Sigmoid colon (tissue), 6 donors: ENCODE measurements at regions not wholly inside any gene's neighbourhood (a gene's known extent, or its start where the extent isn't known, plus 50 kb on each side); places are given as distances from the start of the nearest gene placed in this dataset.

Experiments
- DNase-seq: peaks from one replicate; pipeline ENCODE4 v3.0.0-alpha.2; 2019
- H3K27ac ChIP-seq, 4 donors: fragments of 200-600 bp; sonication (generic); one replicate each; pipeline ENCODE4 v1.5.1; 2016 to 2019; ENCODE audit warnings: mild to moderate bottlenecking in 1 of 4
- H3K27me3 ChIP-seq, 3 donors: fragments of 200-600 bp; sonication (generic); one replicate each; pipeline ENCODE4 v1.5.1; 2019; ENCODE audit warnings: mild to moderate bottlenecking in 1 of 3
- H3K36me3 ChIP-seq, 4 donors: fragments of 200-600 bp; sonication (generic); one replicate each; pipeline ENCODE4 v1.5.1; 2016 to 2019
- H3K4me1 ChIP-seq, 4 donors: fragments of 200-600 bp; sonication (generic); one replicate each; pipeline ENCODE4 v1.5.1; 2017 to 2019
- H3K4me3 ChIP-seq, 4 donors: fragments of 200-600 bp; sonication (generic); one replicate each; pipeline ENCODE4 v1.5.1; 2017 to 2019; ENCODE audit warnings: mild to moderate bottlenecking in 2 of 4, moderate library complexity in 1 of 4
- H3K9me3 ChIP-seq, 4 donors: fragments of 200-600 bp in 3 of 4; sonication (generic) in 3 of 4; one replicate each; pipeline versions ENCODE4 v1.5.1 to v1.6.1; 2013 to 2019
- EP300 ChIP-seq, 4 donors: sonication (generic); formaldehyde crosslinking; IDR thresholded peaks; one replicate each; pipeline ENCODE4 v1.6.1; 2017; ENCODE audit warnings: antibody characterized with exemption in 4 of 4
- POLR2A ChIP-seq, 2 donors: fragments of 450-650 bp; IDR thresholded peaks; one replicate each; pipeline ENCODE4 v1.6.1; 2016; ENCODE audit warnings: antibody characterized with exemption in 2 of 2, mild to moderate bottlenecking in 2 of 2, moderate library complexity in 2 of 2
- POLR2AphosphoS5 ChIP-seq, 4 donors: sonication (generic); formaldehyde crosslinking; IDR thresholded peaks; one replicate each; pipeline ENCODE4 v1.6.1; 2017; ENCODE audit warnings: antibody characterized with exemption in 4 of 4
- WGBS, 2 donors: extraction: QIAGEN DNeasy Blood & Tissue Kit; methylation state at CpG; one replicate each; pipeline ENCODE4 v1.1.7; 2013; 5-methylcytosine and 5-hydroxymethylcytosine counted together
- intact Hi-C: fragments of 100-400 bp; cut with DNase I; formaldehyde crosslinking; loops from one replicate; pipeline ENCODE4 v1.15.1; 2023
- TF ChIP-seq, protein P1 (sequence below), 4 experiments: fragments of 450-650 bp in 3 of 4; fragments of 200-600 bp in 1 of 4; IDR thresholded peaks; one replicate each; pipeline ENCODE4 v1.5.1; 2016 to 2019; ENCODE audit warnings: antibody characterized with exemption in 4 of 4, mild to moderate bottlenecking in 3 of 4, moderate library complexity in 2 of 4
- donor health status: healthy with polysubstance abuse.
- donor health status: healthy.

DNA sequence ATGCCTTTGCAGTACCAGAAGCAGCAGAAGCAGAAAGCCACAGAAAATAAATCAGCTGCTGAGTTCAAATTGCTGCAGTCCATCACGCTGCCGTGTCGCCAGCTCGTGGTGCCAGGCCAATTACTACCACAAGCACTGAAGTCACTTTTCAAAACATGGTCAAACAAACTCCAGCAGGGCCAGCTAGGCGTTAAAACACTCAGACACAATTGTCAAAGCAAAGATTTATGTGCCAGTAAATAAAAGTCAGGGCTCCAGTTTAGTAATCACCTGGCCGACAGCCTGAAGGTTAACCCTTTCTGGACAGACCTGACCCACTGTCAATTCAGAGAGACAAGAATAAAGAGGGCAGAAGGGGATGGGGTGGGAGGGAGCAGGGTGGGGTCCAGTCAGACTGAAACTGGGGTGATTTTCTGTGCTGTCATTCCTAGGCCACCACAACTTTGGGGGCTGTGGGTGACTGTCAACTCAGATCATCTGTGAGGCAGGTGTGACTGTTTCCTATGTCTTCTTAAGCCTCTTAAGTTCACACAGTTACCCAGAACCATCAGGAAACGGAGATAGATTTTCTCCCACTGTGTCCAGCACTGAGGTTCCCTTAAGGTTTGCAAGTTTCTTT lies 109.8 kb upstream of the FUT8 start:
- H3K36me3 ChIP-seq = no peaks in the 10 kb centered on the region
- intact Hi-C loops = no loop called here
- H3K4me1 ChIP-seq = no peaks in the 10 kb centered on the region
- no peak for TF ChIP-seq POLR2AphosphoS5 (IDR thresholded peaks at IDR 0.05)
- TF ChIP-seq EP300 (IDR thresholded peaks at IDR 0.05) = no peak
- TF ChIP-seq POLR2A (IDR thresholded peaks at IDR 0.05) = no peak
- TF ChIP-seq, protein P1, sequence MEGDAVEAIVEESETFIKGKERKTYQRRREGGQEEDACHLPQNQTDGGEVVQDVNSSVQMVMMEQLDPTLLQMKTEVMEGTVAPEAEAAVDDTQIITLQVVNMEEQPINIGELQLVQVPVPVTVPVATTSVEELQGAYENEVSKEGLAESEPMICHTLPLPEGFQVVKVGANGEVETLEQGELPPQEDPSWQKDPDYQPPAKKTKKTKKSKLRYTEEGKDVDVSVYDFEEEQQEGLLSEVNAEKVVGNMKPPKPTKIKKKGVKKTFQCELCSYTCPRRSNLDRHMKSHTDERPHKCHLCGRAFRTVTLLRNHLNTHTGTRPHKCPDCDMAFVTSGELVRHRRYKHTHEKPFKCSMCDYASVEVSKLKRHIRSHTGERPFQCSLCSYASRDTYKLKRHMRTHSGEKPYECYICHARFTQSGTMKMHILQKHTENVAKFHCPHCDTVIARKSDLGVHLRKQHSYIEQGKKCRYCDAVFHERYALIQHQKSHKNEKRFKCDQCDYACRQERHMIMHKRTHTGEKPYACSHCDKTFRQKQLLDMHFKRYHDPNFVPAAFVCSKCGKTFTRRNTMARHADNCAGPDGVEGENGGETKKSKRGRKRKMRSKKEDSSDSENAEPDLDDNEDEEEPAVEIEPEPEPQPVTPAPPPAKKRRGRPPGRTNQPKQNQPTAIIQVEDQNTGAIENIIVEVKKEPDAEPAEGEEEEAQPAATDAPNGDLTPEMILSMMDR (IDR thresholded peaks at IDR 0.05) = no peak
- no peaks in the 10 kb centered on the region for H3K9me3 ChIP-seq
- WGBS, 2 donors = 12 to 43% methylated on average over 7 of the region's 7 CpGs
- no peak overlapping the region for H3K4me3 ChIP-seq
- no peak overlapping the region for H3K27ac ChIP-seq
- DNase-seq = no peak
- no peaks in the 10 kb centered on the region for H3K27me3 ChIP-seq

DNA sequence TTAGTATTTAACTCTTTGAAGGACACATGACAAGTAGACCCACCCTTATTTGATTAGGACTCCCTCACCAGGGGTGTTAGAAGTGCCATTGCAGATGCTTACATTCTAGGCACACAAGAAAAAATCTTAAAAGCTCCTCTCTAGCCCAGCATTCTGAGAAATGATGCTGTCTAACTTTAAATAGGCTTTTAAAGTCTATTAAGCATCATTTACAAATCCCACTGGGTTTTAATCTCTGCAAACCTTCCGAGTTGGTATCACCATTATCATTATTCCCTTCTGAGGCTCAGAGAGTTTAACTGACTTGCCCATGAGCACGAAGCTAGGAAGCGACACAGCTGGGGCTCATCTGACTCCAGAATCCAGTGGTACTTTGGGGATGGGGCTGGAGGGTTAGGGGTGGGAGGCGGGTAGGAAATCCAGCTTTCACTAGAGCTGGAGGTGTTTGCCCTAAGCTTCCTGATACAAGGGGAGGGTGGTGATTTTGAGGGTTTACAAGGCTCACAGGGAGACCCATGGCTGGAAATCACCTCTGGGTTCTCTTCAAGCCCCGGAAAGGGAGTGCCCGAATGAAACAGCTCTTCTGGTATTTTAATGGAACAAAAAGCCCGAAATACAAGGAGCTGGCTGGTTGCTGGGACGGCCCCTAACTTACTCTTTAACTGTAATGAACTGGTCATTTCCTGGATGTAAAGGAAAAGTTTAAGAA lies 109.2 kb upstream of the FUT8 start:
- no peaks in the 10 kb centered on the region for H3K27me3 ChIP-seq
- 35 to 58% methylated on average over 8 of the region's 8 CpGs for WGBS, 2 donors
- H3K36me3 ChIP-seq = no peaks in the 10 kb centered on the region
- no peaks in the 10 kb centered on the region for H3K4me1 ChIP-seq
- H3K9me3 ChIP-seq = no peaks in the 10 kb centered on the region
- DNase-seq = no peak
- TF ChIP-seq, protein P1 (IDR thresholded peaks at IDR 0.05) = no peak
- TF ChIP-seq POLR2A (IDR thresholded peaks at IDR 0.05) (no peak), POLR2AphosphoS5 (IDR thresholded peaks at IDR 0.05) (no peak), EP300 (IDR thresholded peaks at IDR 0.05) (no peak)
- H3K4me3 ChIP-seq = no peak overlapping the region
- H3K27ac ChIP-seq = no peak overlapping the region
- intact Hi-C loops = no loop called here

DNA sequence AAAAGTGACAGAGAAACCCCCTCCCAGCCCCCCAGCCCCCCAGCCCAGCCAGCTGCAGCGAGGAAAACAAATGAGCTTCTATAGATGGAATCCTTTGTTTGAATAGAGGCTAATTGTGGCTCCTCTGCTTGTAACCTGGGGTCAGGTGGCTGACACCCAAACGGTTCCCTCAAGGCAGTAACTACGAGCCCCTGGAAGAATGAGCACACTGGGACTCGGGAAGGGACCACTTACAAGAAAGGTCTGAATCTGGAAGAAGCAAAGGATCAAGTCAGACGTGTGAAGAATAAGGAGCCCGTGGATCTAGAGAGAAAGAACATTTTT lies 108.7 kb upstream of the FUT8 start:
- no peak overlapping the region for H3K4me3 ChIP-seq
- no peaks in the 10 kb centered on the region for H3K36me3 ChIP-seq
- 35 to 59% methylated on average over 6 of the region's 6 CpGs for WGBS, 2 donors
- H3K4me1 ChIP-seq = no peaks in the 10 kb centered on the region
- no peaks in the 10 kb centered on the region for H3K9me3 ChIP-seq
- intact Hi-C loops = no loop called here
- DNase-seq = no peak
- H3K27me3 ChIP-seq = no peaks in the 10 kb centered on the region
- H3K27ac ChIP-seq = no peak overlapping the region
- TF ChIP-seq POLR2A (IDR thresholded peaks at IDR 0.05) = no peak
- TF ChIP-seq POLR2AphosphoS5 (IDR thresholded peaks at IDR 0.05) = no peak
- no peak for TF ChIP-seq EP300 (IDR thresholded peaks at IDR 0.05)
- TF ChIP-seq, protein P1 (IDR thresholded peaks at IDR 0.05) = no peak

DNA sequence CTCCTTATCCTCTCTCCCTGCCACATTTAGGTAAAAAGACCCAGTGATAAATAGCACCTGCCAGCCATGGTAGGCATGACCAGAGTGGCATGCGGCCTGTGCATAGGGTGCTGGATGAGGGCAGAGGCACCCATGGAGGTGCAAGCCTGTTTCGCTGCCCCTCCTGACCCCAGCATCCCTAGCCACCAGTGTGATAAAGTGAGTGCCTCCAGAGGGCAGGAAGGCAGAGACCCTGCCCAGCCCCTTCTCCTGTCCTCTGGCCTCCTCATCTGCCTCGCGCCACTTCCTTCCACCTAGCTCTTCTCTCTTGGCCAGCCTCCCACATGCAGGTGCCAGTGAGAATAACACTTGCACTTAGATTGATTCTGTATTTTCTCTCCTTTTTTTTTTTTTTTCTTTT lies 108.3 kb upstream of the FUT8 start:
- TF ChIP-seq POLR2AphosphoS5 (IDR thresholded peaks at IDR 0.05) = no peak
- TF ChIP-seq EP300 (IDR thresholded peaks at IDR 0.05) = no peak
- TF ChIP-seq POLR2A (IDR thresholded peaks at IDR 0.05) = no peak
- TF ChIP-seq, protein P1 (IDR thresholded peaks at IDR 0.05) = no peak
- DNase-seq = no peak
- no peaks in the 10 kb centered on the region for H3K9me3 ChIP-seq
- H3K27ac ChIP-seq = no peak overlapping the region
- WGBS, 2 donors = 68 to 83% methylated on average over 4 of the region's 4 CpGs
- no peak overlapping the region for H3K4me3 ChIP-seq
- no peaks in the 10 kb centered on the region for H3K36me3 ChIP-seq
- intact Hi-C loops = no loop called here
- H3K27me3 ChIP-seq = no peaks in the 10 kb centered on the region
- no peaks in the 10 kb centered on the region for H3K4me1 ChIP-seq
